ENCODE measurements at regions not wholly inside any gene's neighbourhood (a gene's known extent, or its start where the extent isn't known, plus 50 kb on each side); places are given as distances from the start of the nearest gene placed in this dataset.

- TF ChIP-seq CTCF (IDR thresholded peaks at IDR 0.05) (no peak), EZH2phosphoT487 (IDR thresholded peaks at IDR 0.05) (no peak), EZH2 (IDR thresholded peaks at IDR 0.05) (no peak)
Measured at GRCh38 chr7:135834266-135834665, 85.7 kb upstream of the FAM180A start.
